ENCODE measurements at regions not wholly inside any gene's neighbourhood (a gene's known extent, or its start where the extent isn't known, plus 50 kb on each side); places are given as distances from the start of the nearest gene placed in this dataset.
A peak's percentile ranks its signal among the peaks of the same experiment; 100 is the strongest.

DNA sequence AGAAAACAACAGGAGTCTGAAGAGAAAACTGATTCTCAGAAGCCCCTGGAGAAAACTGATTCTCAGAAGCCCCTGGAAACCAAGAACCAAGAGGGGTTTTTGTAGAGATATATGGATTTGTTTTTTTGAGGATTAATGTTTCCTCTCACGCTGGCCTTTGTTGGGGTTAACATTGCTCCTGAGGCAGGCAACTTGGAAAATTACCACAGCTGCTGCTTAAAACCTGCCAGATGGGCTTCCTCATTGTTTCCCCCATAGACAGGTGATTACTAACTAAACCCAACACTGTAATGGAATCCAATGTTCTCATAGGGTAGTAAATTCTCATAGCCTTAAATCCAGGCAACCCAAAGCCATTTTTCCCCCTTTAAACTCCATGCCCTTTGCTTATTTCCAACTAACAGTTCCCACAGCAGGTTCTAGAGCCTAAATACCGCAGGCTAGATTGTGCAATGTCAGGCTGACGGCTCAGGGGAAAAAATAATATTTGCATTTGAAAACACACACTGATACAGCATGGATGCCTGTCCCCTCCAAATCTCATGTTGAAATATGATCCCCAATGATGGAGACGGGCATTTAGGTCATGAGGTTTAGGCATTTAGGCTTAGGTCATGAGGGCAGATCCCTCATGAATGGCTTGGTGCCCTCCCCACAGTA lies 272.3 kb upstream of the PKDCC start:
- H3K9me3 ChIP-seq = no peaks in the 10 kb centered on the region
- H3K4me1 ChIP-seq = no peaks in the 10 kb centered on the region
- no peak overlapping the region for H3K4me3 ChIP-seq
- TF ChIP-seq POLR2A (IDR thresholded peaks at IDR 0.05) = no peak
- no peak for DNase-seq
- no peaks in the 10 kb centered on the region for H3K27me3 ChIP-seq
- H3K36me3 ChIP-seq = no peaks in the 10 kb centered on the region
- H3K27ac ChIP-seq = no peak overlapping the region
- 57 to 59% methylated on average over 3 to 4 of the region's 4 CpGs for WGBS, 2 donors
- intact Hi-C loops (cut with DNase I) = no loop called here

DNA sequence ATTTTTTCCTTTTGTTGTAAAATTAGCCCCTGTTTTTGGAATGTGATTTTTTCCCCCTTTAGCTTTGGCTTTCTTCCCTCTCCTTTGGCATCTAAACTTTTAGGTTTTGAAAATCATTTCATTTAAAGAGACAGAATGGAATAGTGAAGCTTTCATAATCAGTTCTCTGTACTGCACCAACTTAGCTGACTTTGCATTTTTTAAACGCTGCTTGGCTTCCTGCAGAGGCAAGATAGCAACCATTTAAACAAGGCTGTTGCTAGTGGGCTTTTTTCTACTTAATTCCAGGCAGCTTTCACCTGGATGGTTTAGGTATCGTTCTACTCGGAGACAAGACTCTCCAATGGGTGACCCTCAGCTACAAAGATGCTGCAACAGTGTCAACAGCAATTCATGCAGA lies 267.9 kb upstream of the PKDCC start:
- Histone ChIP-seq H3K27me3 (no peaks in the 10 kb centered on the region), H3K9me3 (no peaks in the 10 kb centered on the region), H3K4me3 (no peak overlapping the region), H3K36me3 (no peaks in the 10 kb centered on the region), H3K4me1 (no peaks in the 10 kb centered on the region), H3K27ac (no peak overlapping the region)
- intact Hi-C loops (cut with DNase I) = no loop called here
- TF ChIP-seq, protein P1, sequence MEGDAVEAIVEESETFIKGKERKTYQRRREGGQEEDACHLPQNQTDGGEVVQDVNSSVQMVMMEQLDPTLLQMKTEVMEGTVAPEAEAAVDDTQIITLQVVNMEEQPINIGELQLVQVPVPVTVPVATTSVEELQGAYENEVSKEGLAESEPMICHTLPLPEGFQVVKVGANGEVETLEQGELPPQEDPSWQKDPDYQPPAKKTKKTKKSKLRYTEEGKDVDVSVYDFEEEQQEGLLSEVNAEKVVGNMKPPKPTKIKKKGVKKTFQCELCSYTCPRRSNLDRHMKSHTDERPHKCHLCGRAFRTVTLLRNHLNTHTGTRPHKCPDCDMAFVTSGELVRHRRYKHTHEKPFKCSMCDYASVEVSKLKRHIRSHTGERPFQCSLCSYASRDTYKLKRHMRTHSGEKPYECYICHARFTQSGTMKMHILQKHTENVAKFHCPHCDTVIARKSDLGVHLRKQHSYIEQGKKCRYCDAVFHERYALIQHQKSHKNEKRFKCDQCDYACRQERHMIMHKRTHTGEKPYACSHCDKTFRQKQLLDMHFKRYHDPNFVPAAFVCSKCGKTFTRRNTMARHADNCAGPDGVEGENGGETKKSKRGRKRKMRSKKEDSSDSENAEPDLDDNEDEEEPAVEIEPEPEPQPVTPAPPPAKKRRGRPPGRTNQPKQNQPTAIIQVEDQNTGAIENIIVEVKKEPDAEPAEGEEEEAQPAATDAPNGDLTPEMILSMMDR (IDR thresholded peaks at IDR 0.05) = no peak
- no peak for TF ChIP-seq POLR2A (IDR thresholded peaks at IDR 0.05)
- WGBS, 2 donors = 26 to 39% methylated on average over 2 to 3 of the region's 3 CpGs
- DNase-seq = no peak

DNA sequence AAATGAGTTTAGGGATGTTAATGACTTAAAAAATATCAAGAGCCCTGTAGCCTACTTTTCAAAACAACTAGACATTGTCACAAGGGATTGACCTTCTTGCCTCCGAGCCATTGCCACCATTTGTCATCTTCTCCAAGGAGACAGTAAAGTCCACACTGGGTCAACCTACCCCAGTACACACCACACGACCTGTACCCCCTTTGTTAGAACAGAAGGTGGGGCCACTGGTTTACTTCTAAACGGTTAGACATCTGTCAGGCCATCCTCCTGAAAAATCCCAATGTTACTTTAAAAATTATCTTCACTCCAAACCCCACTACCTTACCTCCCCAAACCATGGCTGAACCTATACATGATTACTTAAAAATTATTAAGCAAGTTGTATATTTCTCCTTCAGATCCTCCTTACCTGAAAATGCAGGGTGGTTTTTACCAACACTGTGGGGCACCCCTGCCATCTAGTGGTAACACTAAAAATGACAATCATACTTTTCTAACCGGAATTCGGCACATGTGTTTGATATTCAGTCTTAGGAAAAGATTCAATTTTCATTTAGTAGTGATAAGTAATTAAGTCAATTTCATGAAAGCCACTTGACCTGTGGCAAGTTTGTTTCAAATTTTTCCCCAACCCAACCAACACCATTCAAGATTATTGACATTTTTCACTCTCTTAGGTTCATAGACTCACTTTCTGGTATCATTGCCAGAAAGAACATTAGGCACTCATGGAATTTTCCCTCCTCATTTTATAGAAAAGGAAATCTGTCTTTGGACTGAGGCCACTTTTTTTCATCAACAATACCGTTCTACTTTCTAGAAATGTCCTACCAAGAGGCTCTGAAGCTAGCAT lies 265.3 kb upstream of the PKDCC start:
- WGBS, 2 donors = 28 to 30% methylated on average over 6 of the region's 6 CpGs

DNA sequence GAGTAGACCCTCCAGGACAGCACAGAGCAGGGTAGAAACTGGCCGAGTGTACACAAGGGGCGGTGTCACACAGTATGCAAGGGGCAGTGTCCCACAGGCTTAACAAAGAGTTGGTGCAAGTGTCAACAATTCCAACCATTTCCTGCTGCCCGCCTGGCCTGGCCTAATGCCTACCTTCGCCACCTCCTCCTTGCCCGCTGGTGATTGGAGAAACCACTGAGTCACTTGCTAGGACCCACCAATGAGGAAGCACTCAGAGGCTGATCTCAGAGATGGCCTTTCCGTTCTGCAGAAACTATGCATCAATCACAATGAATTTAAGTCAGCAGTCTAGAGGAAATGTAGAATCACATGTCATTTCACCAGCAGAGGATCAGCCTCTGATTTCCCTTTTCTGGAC lies 263.3 kb upstream of the PKDCC start:
- H3K9me3 ChIP-seq = no peaks in the 10 kb centered on the region
- no peaks in the 10 kb centered on the region for H3K4me1 ChIP-seq
- TF ChIP-seq POLR2A (IDR thresholded peaks at IDR 0.05) = no peak
- TF ChIP-seq, protein P1 (IDR thresholded peaks at IDR 0.05) = no peak
- no peak overlapping the region for H3K4me3 ChIP-seq
- no peak overlapping the region for H3K27ac ChIP-seq
- no peak for DNase-seq
- H3K36me3 ChIP-seq = no peaks in the 10 kb centered on the region
- H3K27me3 ChIP-seq = no peaks in the 10 kb centered on the region
- intact Hi-C loops (cut with DNase I) = no loop called here
- WGBS, 2 donors = 72 to 73% methylated on average over 6 of the region's 6 CpGs

More for the DNA sequence above, 265.3 kb upstream of the PKDCC start:
- DNase-seq = no peak
- H3K36me3 ChIP-seq = no peaks in the 10 kb centered on the region
- H3K9me3 ChIP-seq = no peaks in the 10 kb centered on the region
- no peak for TF ChIP-seq POLR2A (IDR thresholded peaks at IDR 0.05)
- TF ChIP-seq, protein P1 (IDR thresholded peaks at IDR 0.05) = peak; percentile 44 to 76 (median 68)
- no peak overlapping the region for H3K4me3 ChIP-seq
- no peaks in the 10 kb centered on the region for H3K27me3 ChIP-seq
- no peaks in the 10 kb centered on the region for H3K4me1 ChIP-seq
- intact Hi-C loops (cut with DNase I) = no loop called here
- no peak overlapping the region for H3K27ac ChIP-seq

DNA sequence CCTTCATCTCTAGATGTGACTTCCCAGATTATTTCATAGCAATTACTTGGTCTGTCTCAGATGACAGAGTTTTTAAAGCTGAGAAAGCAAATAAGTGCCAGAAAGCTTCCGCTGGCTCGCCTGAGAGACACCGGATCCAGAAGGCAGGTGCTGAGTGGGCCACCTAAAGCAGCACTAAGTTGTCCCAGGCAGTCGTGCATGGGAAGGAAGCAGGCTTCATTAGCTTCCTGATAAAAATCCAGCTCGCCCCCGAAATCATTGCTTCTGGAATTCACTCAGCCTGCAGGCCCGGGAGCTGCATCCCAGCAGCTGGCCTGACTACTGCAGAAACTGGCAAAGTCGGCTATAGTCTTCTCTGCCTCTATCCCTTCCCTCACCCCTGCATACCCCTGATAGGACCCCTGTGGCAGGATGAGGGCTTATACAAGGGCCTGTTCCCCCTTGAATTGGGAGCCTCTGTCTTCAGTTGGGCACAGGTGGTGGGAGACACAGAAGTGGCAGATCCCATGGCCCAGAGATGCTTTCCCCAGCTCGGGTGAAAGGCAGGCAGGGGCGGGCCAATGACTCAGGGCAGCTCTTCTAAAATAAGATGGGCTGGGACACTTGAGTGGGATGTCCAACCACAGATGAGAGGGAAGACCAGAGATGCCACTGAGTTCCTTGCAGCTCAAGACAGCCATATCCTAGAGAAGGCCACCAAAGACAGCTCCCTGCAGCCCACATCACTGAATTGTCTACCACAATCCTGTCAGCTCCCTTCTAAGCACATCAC lies 262.4 kb upstream of the PKDCC start:
- H3K4me3 ChIP-seq = no peak overlapping the region
- no peaks in the 10 kb centered on the region for H3K27me3 ChIP-seq
- no peaks in the 10 kb centered on the region for H3K4me1 ChIP-seq
- H3K27ac ChIP-seq = no peak overlapping the region
- DNase-seq = no peak
- H3K9me3 ChIP-seq = no peaks in the 10 kb centered on the region
- intact Hi-C loops (cut with DNase I) = no loop called here
- H3K36me3 ChIP-seq = no peaks in the 10 kb centered on the region
- TF ChIP-seq POLR2A (IDR thresholded peaks at IDR 0.05) = no peak
- TF ChIP-seq, protein P1 (IDR thresholded peaks at IDR 0.05) = no peak
- 62 to 66% methylated on average over 8 to 9 of the region's 10 CpGs for WGBS, 2 donors

All from esophagus squamous epithelium (tissue), 5 donors.